IMR-90 (cell line): ENCODE measurements at regions not wholly inside any gene's neighbourhood (a gene's known extent, or its start where the extent isn't known, plus 50 kb on each side); places are given as distances from the start of the nearest gene placed in this dataset.

Experiments
- ATAC-seq: fragments of 200-7000 bp; cut with Tn5 transposase; 2 replicates; pipeline ENCODE4 v1.9.1; 2020; ENCODE audit warnings: low read depth, mild to moderate bottlenecking, moderate library complexity
- BruUV-seq: library from RNA; stranded (reverse); fragments of 400-500 nt; replicated peaks from 2 replicates; lab custom pipeline; 2021; lab: Mats Ljungman, UMichigan
- CTCF ChIA-PET: fragments of 300-600 bp; formaldehyde crosslinking; extraction: SDS; loops from one replicate; lab custom pipeline; 2021; ENCODE audit warnings: antibody characterized with exemption; lab: Yijun Ruan, JAX
- POLR2A ChIA-PET: fragments of 300-600 bp; sonication (Branson Sonifier 250); formaldehyde crosslinking; loops from one replicate; lab custom pipeline; 2022; ENCODE audit warnings: antibody characterized with exemption; ENCODE audit not compliant: unreplicated experiment; lab: Charles Lee
- DNase-seq: peaks from one replicate; pipeline ENCODE4 v3.0.0; 2013
- H2AFZ ChIP-seq: replicated peaks from 2 replicates; pipeline ENCODE3; 2013; ENCODE audit warnings: low read length, mild to moderate bottlenecking; ENCODE audit not compliant: poor library complexity
- H2AK5ac ChIP-seq: 2 replicates; pipeline ENCODE4 v1.6.1; 2013; ENCODE audit warnings: low read depth, low read length, inconsistent platforms
- H2AK9ac ChIP-seq: replicated peaks from 2 replicates; pipeline ENCODE3; 2013; ENCODE audit warnings: mild to moderate bottlenecking, low read depth, low read length, moderate library complexity; ENCODE audit not compliant: poor library complexity
- H2BK120ac ChIP-seq: 2 replicates; pipeline ENCODE4 v1.6.1; 2013; ENCODE audit warnings: low read depth, low read length, inconsistent platforms
- H2BK15ac ChIP-seq: 3 replicates; pipeline ENCODE4 v1.6.1; 2013; ENCODE audit warnings: low read depth, low read length, inconsistent platforms
- H2BK20ac ChIP-seq: 2 replicates; pipeline ENCODE4 v1.6.1; 2013; ENCODE audit warnings: low read depth, mild to moderate bottlenecking, inconsistent platforms, low read length, moderate library complexity
- H2BK5ac ChIP-seq: 2 replicates; pipeline ENCODE4 v1.6.1; 2013; ENCODE audit warnings: mild to moderate bottlenecking, low read depth, low read length, inconsistent platforms; ENCODE audit not compliant: poor library complexity, severe bottlenecking
- H3K14ac ChIP-seq: replicated peaks from 2 replicates; pipeline ENCODE4 v1.6.1; 2013; ENCODE audit warnings: low read depth, low read length, inconsistent platforms
- H3K18ac ChIP-seq: 2 replicates; pipeline ENCODE4 v1.6.1; 2013; ENCODE audit warnings: low read depth, low read length, control low read depth
- H3K23ac ChIP-seq: 2 replicates; pipeline ENCODE4 v1.6.1; 2013; ENCODE audit warnings: low read depth, low read length, inconsistent platforms
- H3K27ac ChIP-seq: 2 replicates; pipeline ENCODE4 v1.5.1; 2013; ENCODE audit warnings: mild to moderate bottlenecking, control low read depth, low read length; ENCODE audit not compliant: insufficient read depth
- H3K27me3 ChIP-seq: 2 replicates; pipeline ENCODE4 v1.6.1; 2013; ENCODE audit warnings: low read length; ENCODE audit not compliant: control insufficient read depth, insufficient read depth
- H3K36me3 ChIP-seq: 2 replicates; pipeline ENCODE4 v1.6.1; 2013; ENCODE audit warnings: low read length, mixed read lengths; ENCODE audit not compliant: control insufficient read depth, insufficient read depth
- H3K4ac ChIP-seq: 2 replicates; pipeline ENCODE4 v1.6.1; 2013; ENCODE audit warnings: low read depth, low read length, inconsistent platforms
- H3K4me1 ChIP-seq: 2 replicates; pipeline ENCODE4 v1.6.1; 2013; ENCODE audit warnings: low read length, mixed read lengths; ENCODE audit not compliant: control insufficient read depth, insufficient read depth
- H3K4me2 ChIP-seq: 2 replicates; pipeline ENCODE4 v1.6.1; 2013; ENCODE audit warnings: low read depth, mild to moderate bottlenecking, control low read depth, low read length, moderate library complexity
- H3K4me3 ChIP-seq: 2 replicates; pipeline ENCODE4 v1.5.1; 2013; ENCODE audit warnings: low read depth, mild to moderate bottlenecking, control low read depth, low read length, moderate library complexity; ENCODE audit not compliant: insufficient read depth
- H3K56ac ChIP-seq: 2 replicates; pipeline ENCODE4 v1.6.1; 2013; ENCODE audit warnings: low read length, inconsistent platforms; ENCODE audit not compliant: insufficient read depth; ENCODE audit errors: extremely low read depth
- H3K79me1 ChIP-seq, 2 experiments: 2 replicates each; pipeline ENCODE4 v1.6.1; 2013; ENCODE audit warnings: low read length in 2 of 2, inconsistent platforms in 1 of 2, low read depth in 1 of 2
- H3K9ac ChIP-seq: 2 replicates; pipeline ENCODE4 v1.6.1; 2013; ENCODE audit warnings: low read depth, low read length, control low read depth
- H3K9me1 ChIP-seq: 2 replicates; pipeline ENCODE4 v1.6.1; 2013; ENCODE audit warnings: low read length, inconsistent platforms; ENCODE audit not compliant: insufficient read depth
- H3K9me3 ChIP-seq: 2 replicates; pipeline ENCODE4 v1.6.1; 2013; ENCODE audit warnings: low read length; ENCODE audit not compliant: control insufficient read depth, insufficient read depth
- H4K20me1 ChIP-seq: 2 replicates; pipeline ENCODE4 v1.6.1; 2013; ENCODE audit warnings: low read length, inconsistent platforms; ENCODE audit not compliant: insufficient read depth
- H4K5ac ChIP-seq: 2 replicates; pipeline ENCODE4 v1.6.1; 2013; ENCODE audit warnings: mild to moderate bottlenecking, low read depth, low read length, control low read depth
- H4K8ac ChIP-seq, 2 experiments: 2 replicates each; pipeline ENCODE4 v1.6.1; 2013; ENCODE audit warnings: low read depth in 2 of 2, low read length in 2 of 2, control low read depth in 1 of 2, inconsistent platforms in 1 of 2
- H4K91ac ChIP-seq: 2 replicates; pipeline ENCODE4 v1.6.1; 2013; ENCODE audit warnings: low read depth, low read length, inconsistent platforms; ENCODE audit not compliant: insufficient read depth
- BHLHE40 ChIP-seq: fragments of 150-350 bp; IDR thresholded peaks from 2 replicates; pipeline ENCODE4 v1.6.1; 2016; ENCODE audit warnings: mild to moderate bottlenecking, low read depth, low read length
- CEBPB ChIP-seq: IDR thresholded peaks from 2 replicates; pipeline ENCODE4 v1.6.1; 2012; ENCODE audit warnings: low read depth, low read length, improper control_type of control experiment
- CHD1 ChIP-seq: IDR thresholded peaks from 2 replicates; pipeline ENCODE4 v1.6.1; 2012; ENCODE audit warnings: low read depth, low read length, improper control_type of control experiment
- FOS ChIP-seq: fragments of 150-350 bp; IDR thresholded peaks from 2 replicates; pipeline ENCODE4 v1.6.1; 2016; ENCODE audit warnings: low read depth, low read length
- MAFK ChIP-seq: IDR thresholded peaks from 2 replicates; pipeline ENCODE4 v1.6.1; 2012; ENCODE audit warnings: low read depth, low read length, improper control_type of control experiment
- MAZ ChIP-seq: IDR thresholded peaks from 2 replicates; pipeline ENCODE4 v1.6.1; 2012; ENCODE audit warnings: low read depth, mild to moderate bottlenecking, low read length, improper control_type of control experiment, moderate library complexity, borderline replicate concordance
- MXI1 ChIP-seq: IDR thresholded peaks from 2 replicates; pipeline ENCODE4 v1.6.1; 2012; ENCODE audit warnings: low read depth, mild to moderate bottlenecking, low read length, moderate library complexity, borderline replicate concordance
- NFE2L2 ChIP-seq: fragments of 150-350 bp; IDR thresholded peaks from 2 replicates; pipeline ENCODE4 v1.6.1; 2016; ENCODE audit warnings: low read depth, mild to moderate bottlenecking, low read length
- RAD21 ChIP-seq: IDR thresholded peaks from 2 replicates; pipeline ENCODE4 v1.6.1; 2012; ENCODE audit warnings: low read length, improper control_type of control experiment
- SMC3 ChIP-seq: fragments of 150-350 bp; IDR thresholded peaks from 2 replicates; pipeline ENCODE4 v1.6.1; 2016; ENCODE audit warnings: low read depth, mild to moderate bottlenecking, antibody characterized with exemption, low read length, moderate library complexity
- dilution Hi-C: fragments of 300-500 bp; cut with HindIII; formaldehyde crosslinking; loops from one replicate; pipeline ENCODE4 v1.14.3; 2018; ENCODE audit warnings: low sequenced_read_pairs; ENCODE audit not compliant: unreplicated experiment
- in situ Hi-C: fragments of 300-500 bp; cut with MboI; formaldehyde crosslinking; loops from 3 replicates; pipeline ENCODE4 v1.14.3; 2019; ENCODE audit warnings: low sequenced_read_pairs, inconsistent platforms, mixed read lengths
- intact Hi-C: fragments of 100-400 bp; cut with micrococcal nuclease; formaldehyde crosslinking; loops from 2 replicates; pipeline ENCODE4 v1.10.0; 2022
- TF ChIP-seq, protein P1 (sequence below): fragments of 150-350 bp; IDR thresholded peaks from 2 replicates; pipeline ENCODE4 v1.6.1; 2017; ENCODE audit warnings: mild to moderate bottlenecking, antibody characterized with exemption, low read length, low read depth
- TF ChIP-seq, protein P2 (sequence below): conservative IDR thresholded peaks from 2 replicates; pipeline ENCODE4 v1.5.1; 2012; ENCODE audit warnings: mild to moderate bottlenecking, low read depth, low read length, improper control_type of control experiment
- TF ChIP-seq, protein P3 (sequence below): fragments of 150-350 bp; IDR thresholded peaks from 2 replicates; pipeline ENCODE4 v1.6.1; 2016; ENCODE audit warnings: low read depth, mild to moderate bottlenecking, low read length, moderate library complexity, borderline replicate concordance

DNA sequence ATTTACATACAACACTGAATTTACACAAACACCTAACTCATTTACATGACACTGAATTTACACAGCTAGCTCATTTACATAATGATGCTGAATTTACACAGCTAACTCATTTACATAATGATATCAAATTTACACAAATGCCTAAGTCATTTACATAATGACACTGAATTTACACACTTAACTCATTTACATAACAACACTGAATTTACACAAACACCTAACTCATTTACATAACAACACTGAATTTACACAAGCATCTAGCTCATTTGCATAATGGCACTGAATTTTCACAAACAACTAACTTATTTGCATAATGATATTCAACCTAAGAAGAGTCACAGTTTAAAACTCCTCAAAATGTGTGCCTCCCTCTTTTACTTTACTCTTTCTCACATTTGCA lies 511.7 kb downstream of the GALR1 start:
- Histone ChIP-seq H2BK20ac (no peak overlapping the region), H3K9ac (no peak overlapping the region), H3K56ac (no peak overlapping the region), H3K36me3 (no peaks in the 10 kb centered on the region), H2BK5ac (no peak overlapping the region), H3K23ac (no peak overlapping the region), H4K8ac (no peak overlapping the region), H2BK15ac (no peak overlapping the region), H2AK9ac (no peak overlapping the region), H2BK120ac (no peak overlapping the region), H3K4me1 (no peaks in the 10 kb centered on the region), H3K27me3 (no peaks in the 10 kb centered on the region), H3K18ac (no peak overlapping the region), H4K91ac (no peak overlapping the region), H4K20me1 (no peaks in the 10 kb centered on the region), H3K27ac (no peak overlapping the region), H3K9me1 (no peaks in the 10 kb centered on the region), H2AK5ac (no peak overlapping the region), H3K4me2 (no peak overlapping the region), H3K4me3 (no peak overlapping the region), H3K4ac (no peak overlapping the region), H3K79me1 (no peaks in the 10 kb centered on the region), H3K14ac (no peak overlapping the region), H4K5ac (no peak overlapping the region), H3K9me3 (peaks cover 26% of the 10 kb centered on the region), H2AFZ (no peak overlapping the region)
- dilution Hi-C loops (no loop called here), intact Hi-C loops (no loop called here), in situ Hi-C loops (no loop called here)
- ATAC-seq (no peak), DNase-seq (no peak)
- no TSS peak for BruUV-seq
- CTCF ChIA-PET, result no interaction called here
- no peak for TF ChIP-seq FOS
- TF ChIP-seq SMC3, result no peak
- TF ChIP-seq, protein P1, sequence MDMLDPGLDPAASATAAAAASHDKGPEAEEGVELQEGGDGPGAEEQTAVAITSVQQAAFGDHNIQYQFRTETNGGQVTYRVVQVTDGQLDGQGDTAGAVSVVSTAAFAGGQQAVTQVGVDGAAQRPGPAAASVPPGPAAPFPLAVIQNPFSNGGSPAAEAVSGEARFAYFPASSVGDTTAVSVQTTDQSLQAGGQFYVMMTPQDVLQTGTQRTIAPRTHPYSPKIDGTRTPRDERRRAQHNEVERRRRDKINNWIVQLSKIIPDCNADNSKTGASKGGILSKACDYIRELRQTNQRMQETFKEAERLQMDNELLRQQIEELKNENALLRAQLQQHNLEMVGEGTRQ, result no peak
- TF ChIP-seq BHLHE40, result no peak
- no peak for TF ChIP-seq MAFK
- no peak for TF ChIP-seq RAD21
- no peak for TF ChIP-seq MAZ
- TF ChIP-seq MXI1, result no peak
- TF ChIP-seq NFE2L2, result no peak
- no peak for TF ChIP-seq CHD1
- TF ChIP-seq, protein P2, sequence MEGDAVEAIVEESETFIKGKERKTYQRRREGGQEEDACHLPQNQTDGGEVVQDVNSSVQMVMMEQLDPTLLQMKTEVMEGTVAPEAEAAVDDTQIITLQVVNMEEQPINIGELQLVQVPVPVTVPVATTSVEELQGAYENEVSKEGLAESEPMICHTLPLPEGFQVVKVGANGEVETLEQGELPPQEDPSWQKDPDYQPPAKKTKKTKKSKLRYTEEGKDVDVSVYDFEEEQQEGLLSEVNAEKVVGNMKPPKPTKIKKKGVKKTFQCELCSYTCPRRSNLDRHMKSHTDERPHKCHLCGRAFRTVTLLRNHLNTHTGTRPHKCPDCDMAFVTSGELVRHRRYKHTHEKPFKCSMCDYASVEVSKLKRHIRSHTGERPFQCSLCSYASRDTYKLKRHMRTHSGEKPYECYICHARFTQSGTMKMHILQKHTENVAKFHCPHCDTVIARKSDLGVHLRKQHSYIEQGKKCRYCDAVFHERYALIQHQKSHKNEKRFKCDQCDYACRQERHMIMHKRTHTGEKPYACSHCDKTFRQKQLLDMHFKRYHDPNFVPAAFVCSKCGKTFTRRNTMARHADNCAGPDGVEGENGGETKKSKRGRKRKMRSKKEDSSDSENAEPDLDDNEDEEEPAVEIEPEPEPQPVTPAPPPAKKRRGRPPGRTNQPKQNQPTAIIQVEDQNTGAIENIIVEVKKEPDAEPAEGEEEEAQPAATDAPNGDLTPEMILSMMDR, result no peak
- no peak for TF ChIP-seq CEBPB
- TF ChIP-seq, protein P3, sequence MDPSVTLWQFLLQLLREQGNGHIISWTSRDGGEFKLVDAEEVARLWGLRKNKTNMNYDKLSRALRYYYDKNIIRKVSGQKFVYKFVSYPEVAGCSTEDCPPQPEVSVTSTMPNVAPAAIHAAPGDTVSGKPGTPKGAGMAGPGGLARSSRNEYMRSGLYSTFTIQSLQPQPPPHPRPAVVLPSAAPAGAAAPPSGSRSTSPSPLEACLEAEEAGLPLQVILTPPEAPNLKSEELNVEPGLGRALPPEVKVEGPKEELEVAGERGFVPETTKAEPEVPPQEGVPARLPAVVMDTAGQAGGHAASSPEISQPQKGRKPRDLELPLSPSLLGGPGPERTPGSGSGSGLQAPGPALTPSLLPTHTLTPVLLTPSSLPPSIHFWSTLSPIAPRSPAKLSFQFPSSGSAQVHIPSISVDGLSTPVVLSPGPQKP, result no peak
- POLR2A ChIA-PET, result no interaction called here
